NCI-H2196 (cell line): ENCODE measurements at regions not wholly inside any gene's neighbourhood (a gene's known extent, or its start where the extent isn't known, plus 50 kb on each side); places are given as distances from the start of the nearest gene placed in this dataset.
"Not testable (repeated sequence)": the region's sequence is repeated elsewhere in the genome, so short reads cannot be mapped to it uniquely, and the experiment has no call there.

Experiments
- DNase-seq: peaks from one replicate; lab custom pipeline; 2025; ENCODE audit not compliant: unreplicated experiment; lab: John Stamatoyannopoulos, UW

DNA sequence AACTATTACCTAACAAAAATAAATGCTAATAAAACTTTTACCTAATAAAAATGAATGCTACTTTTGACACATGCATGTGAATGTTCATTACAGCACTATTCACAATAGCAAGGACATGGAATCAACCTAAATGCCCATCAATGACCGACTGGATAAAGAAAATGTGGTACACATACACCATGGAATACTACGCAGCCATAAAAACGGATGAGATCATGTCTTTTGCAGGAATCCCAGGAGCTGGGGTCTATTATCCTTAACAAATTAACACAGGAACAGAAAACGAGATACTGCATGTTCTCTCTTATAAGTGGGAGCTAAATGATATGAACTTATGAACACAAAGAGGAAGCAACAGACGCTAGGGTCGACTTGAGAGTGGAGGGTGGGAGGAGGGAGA, 88.1 kb upstream of the FAM204A start:
- DNase-seq, result no peak

- peak; percentile 62 for DNase-seq
These were observed 81.8 kb upstream of the FAM204A start for GRCh38 chr10:118423800-118424442.

GRCh38 chr10:118422241-118422640, 80.1 kb upstream of the FAM204A start:
- DNase-seq, result no peak

DNA sequence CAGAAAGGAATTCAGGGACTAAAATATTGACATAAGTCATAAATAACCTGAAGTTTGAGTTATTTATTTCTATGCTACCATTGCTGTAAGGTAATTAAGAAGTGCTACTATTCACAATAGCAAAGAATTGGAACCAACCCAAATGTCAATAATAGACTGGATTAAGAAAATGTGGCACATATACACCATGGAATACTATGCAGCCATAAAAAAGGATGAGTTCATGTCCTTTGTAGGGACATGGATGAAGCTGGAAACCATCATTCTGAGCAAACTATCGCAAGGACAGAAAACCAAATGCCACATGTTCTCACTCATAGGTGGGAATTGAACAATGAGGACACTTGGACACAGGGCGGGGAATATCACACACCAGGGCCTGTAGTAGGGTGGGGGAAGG, 77.9 kb upstream of the FAM204A start:
- not testable (repeated sequence) for DNase-seq

DNA sequence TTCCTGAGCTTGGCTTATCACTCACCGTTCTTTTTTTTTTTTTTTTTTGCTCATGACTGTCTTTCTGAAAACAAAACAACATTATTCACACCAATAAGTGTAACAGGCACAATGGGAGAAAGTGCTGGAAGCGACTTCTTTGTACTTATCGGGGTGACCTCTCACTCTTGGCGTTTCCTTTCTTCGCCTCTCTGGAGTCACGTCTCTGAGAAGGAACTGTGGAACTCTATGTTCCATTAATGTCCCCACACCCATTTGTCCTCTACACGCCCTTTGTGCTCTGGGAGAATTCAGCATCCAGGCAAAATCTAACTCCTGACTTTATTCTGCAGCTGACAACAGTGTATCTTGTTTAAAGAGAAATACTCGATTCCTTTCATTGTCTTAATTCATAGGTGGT, 70.8 kb upstream of the FAM204A start:
- DNase-seq, result no peak

GRCh38 chr10:118412132-118412760, 70.1 kb upstream of the FAM204A start:
- DNase-seq, result no peak

DNA sequence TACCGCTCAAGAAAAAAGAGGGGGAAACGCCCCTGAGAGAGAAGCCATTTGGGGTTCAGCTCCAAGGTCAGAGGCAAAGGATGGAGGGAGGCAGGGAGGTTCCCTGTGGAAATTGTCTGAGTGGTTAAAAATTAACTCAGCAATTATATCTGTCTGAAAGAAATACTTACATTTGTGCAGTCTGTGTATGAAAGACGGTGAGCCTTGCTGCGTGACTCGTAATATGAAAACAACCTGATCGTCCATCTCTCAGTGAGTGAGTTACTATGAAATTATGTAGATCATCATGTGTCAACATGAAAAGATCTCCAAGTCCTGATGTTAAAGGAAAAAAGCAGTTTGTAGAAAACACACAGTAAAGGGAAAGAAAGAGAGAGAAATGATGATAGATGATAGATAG, 67.2 kb upstream of the FAM204A start:
- DNase-seq, result no peak

- DNase-seq, result no peak
These were observed 66.1 kb upstream of the FAM204A start for GRCh38 chr10:118408181-118408580.

DNA sequence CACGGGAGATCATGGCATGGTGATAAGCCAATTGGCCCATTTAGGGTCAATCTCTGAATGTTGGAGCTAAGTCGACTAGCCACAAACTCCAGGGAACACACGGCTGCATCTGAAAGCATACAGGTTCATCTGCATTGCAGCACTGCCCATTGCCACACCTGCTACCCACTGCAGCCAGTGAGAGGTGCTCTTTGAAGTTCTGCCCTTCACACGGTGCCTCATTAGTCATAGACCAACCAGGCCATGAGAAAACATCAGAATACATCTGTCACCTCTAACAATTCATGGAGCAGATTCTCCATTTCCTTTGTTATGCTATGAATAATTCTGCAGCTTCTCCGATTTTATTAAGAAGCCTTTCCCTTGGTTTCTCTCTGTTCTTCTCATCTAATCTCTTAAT, 65.7 kb upstream of the FAM204A start:
- no peak for DNase-seq

DNA sequence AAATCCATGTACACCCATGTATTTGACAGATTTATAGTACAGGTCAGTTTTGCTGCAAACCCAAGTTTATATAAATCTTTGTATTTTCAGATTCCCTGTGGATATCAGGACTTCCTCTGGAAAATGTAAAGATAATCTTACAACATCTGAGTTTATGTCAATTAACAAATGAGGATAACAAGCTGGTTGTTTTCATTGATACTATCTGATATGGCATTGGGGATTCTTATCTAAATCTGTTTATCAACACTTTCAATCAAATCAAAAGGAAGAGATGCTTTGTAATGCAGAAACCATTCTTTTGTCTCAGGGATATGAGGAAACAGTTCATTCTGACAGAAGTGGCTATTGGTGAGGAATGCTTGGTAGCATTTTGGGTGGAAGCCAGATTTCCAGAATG, 64.9 kb upstream of the FAM204A start:
- no peak for DNase-seq

DNA sequence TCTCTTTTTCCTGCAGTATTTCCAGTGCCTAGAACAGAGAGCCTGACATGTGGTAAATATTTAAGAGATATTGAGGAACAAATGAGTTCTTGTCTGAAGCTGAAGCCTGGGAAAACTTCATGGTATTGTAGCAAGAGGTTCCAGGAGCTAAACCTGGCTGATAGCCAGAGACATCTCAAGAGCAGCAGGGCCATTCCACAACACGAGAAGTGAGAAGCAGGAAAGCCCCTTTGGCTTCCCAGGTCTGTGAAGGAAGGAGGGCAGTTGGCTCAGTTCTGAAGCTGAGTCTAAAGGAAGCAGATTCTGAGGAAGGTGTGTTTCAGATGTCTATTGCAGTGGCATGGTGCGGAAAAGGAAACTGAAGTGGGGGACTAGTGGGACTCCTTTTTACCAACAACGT, 63.8 kb upstream of the FAM204A start:
- no peak for DNase-seq

GRCh38 chr10:118403967-118404366, 61.8 kb upstream of the FAM204A start:
- DNase-seq, result no peak

GRCh38 chr10:118401708-118402193, 59.6 kb upstream of the FAM204A start:
- DNase-seq, result no peak

DNA sequence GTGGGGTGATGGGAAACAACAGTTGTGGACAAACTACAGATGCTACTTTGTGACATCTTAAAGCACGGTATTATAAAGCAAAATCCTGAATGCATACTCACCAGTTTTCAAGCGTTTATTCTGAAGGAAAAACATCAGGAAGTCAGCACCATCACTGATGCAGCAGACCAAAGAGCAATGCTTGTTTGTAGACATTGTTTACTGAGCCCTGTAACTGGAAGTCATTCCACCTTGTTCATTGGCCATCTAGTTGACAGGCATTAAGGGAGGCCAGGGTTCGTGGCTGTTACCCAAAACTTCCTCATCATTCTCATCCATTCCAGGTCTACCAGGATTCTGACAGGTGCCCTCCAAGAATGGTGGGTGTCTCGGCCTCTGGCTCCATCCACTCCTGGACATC, 55.3 kb upstream of the FAM204A start:
- DNase-seq, result no peak

DNA sequence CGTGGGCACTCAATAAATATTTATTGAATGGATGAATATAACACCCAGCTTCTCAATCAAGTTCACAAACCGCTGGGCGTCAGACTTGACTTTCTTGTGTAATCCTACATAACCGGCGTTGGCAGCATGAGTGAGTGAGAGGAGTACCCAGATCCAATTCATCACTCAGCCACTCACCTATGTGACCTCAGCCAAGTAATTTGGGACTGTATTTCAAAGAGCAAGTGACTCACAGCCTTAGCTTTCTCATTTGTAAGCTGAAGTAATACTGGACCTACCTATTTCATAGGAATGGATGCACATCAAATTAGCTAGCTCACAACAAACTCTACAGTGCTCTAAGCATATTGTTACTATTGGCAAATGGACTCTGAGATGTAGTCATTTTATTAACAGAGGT, 53.8 kb upstream of the FAM204A start:
- no peak for DNase-seq

DNA sequence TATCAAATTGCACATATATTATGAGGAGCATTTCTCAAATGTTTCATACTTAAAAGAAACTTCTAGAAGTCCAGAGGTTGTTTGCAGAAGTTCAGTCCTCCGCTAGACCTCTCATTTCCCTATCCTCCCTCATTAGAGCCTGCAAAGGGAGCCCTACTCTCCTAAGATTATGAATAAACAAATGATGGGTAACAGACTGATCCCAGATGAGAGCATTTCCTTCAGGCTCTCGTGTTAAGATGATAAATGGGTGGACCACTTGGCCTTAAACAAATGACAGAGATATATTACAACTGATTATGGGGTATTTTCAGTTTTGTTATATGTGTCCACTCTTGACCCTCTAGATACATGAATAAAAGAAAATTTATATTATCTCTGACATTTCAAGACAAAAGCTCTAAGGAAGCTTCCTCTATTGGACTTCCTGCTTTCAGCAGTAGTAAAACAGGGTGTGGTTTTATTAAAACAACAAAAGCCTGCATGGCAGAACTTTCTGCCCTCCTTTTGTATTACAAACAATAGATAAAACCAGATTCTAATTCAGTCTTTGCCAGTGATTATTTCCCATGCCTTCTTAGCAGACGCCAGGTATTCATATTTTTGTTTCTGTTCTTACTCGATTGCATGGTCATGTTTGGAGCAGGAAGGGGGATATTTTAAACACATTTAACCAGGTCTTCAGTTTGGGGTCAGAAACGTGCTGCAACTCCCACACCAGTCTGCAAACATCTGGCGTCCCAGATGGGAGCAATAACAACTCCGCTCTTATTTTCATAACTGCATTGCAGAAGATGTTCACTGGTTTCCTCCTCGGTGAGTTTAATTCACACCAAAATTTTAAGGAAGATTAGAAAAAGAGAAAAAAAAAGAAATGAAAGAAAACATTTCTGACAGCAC, 52.4 kb upstream of the FAM204A start:
- DNase-seq, result no peak

DNA sequence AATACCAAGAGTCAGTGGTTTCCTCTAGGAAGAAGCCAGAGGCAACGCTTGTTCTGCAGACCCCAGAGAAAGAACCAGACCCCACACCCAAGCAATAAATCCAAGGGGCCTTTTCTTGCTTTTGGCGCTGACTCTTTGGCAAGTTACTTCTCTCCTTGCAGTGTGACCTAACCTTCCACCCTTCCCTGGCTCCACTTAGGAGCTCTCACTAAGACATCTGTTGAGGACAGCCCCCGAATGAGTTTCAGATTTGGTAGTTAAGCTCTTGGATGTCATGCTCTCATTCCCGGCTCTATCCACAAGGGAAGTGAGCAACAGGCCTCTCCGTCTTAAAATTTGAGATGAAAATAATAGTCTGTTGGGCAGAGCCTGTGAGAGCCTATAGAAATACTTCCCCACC, 50.6 kb upstream of the FAM204A start:
- DNase-seq, result no peak
